ENCODE measurements at regions not wholly inside any gene's neighbourhood (a gene's known extent, or its start where the extent isn't known, plus 50 kb on each side); places are given as distances from the start of the nearest gene placed in this dataset.

DNA sequence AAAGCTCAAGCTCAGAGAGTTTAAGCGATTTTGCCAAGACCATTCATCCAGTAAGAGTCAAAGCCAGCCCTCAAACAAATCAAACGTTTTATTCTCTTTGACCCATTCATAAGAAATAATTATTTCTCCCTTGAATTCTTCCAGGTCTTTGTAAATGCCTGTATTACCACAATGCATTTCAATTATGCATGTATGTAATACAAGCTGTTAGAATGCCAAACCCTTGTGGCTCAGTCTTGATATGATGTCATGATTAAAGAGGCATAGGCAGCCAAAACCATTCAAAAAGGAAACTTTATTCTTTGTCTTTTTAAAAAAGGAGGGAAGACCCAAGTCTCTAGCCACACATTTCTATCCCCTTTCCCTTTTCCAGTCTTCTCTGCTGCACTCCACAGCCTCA lies 56.5 kb upstream of the PGM2 start:
- TF ChIP-seq, protein P1, sequence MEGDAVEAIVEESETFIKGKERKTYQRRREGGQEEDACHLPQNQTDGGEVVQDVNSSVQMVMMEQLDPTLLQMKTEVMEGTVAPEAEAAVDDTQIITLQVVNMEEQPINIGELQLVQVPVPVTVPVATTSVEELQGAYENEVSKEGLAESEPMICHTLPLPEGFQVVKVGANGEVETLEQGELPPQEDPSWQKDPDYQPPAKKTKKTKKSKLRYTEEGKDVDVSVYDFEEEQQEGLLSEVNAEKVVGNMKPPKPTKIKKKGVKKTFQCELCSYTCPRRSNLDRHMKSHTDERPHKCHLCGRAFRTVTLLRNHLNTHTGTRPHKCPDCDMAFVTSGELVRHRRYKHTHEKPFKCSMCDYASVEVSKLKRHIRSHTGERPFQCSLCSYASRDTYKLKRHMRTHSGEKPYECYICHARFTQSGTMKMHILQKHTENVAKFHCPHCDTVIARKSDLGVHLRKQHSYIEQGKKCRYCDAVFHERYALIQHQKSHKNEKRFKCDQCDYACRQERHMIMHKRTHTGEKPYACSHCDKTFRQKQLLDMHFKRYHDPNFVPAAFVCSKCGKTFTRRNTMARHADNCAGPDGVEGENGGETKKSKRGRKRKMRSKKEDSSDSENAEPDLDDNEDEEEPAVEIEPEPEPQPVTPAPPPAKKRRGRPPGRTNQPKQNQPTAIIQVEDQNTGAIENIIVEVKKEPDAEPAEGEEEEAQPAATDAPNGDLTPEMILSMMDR (IDR thresholded peaks at IDR 0.05; ENCODE audit: insufficient read depth, low read length): no peak
- TF ChIP-seq POLR2AphosphoS5 (IDR thresholded peaks at IDR 0.05; ENCODE audit: low read depth): no peak
- TF ChIP-seq SPI1 (IDR thresholded peaks at IDR 0.05; ENCODE audit: borderline replicate concordance, low read depth): no peak
- TF ChIP-seq, protein P2, sequence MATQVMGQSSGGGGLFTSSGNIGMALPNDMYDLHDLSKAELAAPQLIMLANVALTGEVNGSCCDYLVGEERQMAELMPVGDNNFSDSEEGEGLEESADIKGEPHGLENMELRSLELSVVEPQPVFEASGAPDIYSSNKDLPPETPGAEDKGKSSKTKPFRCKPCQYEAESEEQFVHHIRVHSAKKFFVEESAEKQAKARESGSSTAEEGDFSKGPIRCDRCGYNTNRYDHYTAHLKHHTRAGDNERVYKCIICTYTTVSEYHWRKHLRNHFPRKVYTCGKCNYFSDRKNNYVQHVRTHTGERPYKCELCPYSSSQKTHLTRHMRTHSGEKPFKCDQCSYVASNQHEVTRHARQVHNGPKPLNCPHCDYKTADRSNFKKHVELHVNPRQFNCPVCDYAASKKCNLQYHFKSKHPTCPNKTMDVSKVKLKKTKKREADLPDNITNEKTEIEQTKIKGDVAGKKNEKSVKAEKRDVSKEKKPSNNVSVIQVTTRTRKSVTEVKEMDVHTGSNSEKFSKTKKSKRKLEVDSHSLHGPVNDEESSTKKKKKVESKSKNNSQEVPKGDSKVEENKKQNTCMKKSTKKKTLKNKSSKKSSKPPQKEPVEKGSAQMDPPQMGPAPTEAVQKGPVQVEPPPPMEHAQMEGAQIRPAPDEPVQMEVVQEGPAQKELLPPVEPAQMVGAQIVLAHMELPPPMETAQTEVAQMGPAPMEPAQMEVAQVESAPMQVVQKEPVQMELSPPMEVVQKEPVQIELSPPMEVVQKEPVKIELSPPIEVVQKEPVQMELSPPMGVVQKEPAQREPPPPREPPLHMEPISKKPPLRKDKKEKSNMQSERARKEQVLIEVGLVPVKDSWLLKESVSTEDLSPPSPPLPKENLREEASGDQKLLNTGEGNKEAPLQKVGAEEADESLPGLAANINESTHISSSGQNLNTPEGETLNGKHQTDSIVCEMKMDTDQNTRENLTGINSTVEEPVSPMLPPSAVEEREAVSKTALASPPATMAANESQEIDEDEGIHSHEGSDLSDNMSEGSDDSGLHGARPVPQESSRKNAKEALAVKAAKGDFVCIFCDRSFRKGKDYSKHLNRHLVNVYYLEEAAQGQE (IDR thresholded peaks at IDR 0.05; ENCODE audit: insufficient replicate concordance, low read depth): no peak

All from HL-60 (cell line).